Fibroblast of lung (primary cell): ENCODE measurements at regions not wholly inside any gene's neighbourhood (a gene's known extent, or its start where the extent isn't known, plus 50 kb on each side); places are given as distances from the start of the nearest gene placed in this dataset.

Experiments used
- EZH2 ChIP-seq: IDR thresholded peaks from 2 replicates; pipeline ENCODE4 v1.5.1; 2012; ENCODE audit warnings: low read length, control low read depth, mild to moderate bottlenecking; ENCODE audit errors: missing control alignments
- TF ChIP-seq, protein P1 (sequence below), 2 donors: IDR thresholded peaks in 1 of 2; conservative IDR thresholded peaks in 1 of 2; 1 replicate in 1 of 2; 2 replicates in 1 of 2; pipeline ENCODE4 v1.5.1; 2011 to 2012; ENCODE audit warnings: low read length in 2 of 2, control low read depth in 1 of 2, inconsistent platforms in 1 of 2, low read depth in 1 of 2, mild to moderate bottlenecking in 1 of 2

DNA sequence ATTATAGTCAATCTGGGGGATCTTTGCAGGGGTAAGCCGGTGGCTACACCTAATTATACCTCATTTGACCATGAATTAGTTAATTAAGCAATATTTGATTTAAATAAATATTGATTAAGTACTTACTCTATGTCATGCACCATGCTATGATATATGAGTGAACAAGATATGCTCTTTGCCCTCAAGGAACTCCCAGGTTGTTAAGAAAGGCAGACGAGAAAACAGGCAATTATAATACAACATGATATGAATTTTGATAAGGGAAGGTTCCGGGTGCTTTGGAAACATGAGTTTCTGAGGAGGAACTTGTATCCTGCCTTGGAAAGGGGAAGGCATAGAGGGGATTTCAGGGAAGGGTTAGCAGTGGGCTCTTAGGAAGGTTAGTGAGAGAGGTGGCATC, 412.9 kb downstream of the WDR72 start:
- TF ChIP-seq, protein P1, sequence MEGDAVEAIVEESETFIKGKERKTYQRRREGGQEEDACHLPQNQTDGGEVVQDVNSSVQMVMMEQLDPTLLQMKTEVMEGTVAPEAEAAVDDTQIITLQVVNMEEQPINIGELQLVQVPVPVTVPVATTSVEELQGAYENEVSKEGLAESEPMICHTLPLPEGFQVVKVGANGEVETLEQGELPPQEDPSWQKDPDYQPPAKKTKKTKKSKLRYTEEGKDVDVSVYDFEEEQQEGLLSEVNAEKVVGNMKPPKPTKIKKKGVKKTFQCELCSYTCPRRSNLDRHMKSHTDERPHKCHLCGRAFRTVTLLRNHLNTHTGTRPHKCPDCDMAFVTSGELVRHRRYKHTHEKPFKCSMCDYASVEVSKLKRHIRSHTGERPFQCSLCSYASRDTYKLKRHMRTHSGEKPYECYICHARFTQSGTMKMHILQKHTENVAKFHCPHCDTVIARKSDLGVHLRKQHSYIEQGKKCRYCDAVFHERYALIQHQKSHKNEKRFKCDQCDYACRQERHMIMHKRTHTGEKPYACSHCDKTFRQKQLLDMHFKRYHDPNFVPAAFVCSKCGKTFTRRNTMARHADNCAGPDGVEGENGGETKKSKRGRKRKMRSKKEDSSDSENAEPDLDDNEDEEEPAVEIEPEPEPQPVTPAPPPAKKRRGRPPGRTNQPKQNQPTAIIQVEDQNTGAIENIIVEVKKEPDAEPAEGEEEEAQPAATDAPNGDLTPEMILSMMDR (conservative IDR thresholded peaks at IDR 0.05 in 1 of 2, IDR thresholded peaks at IDR 0.05 in 1 of 2; ENCODE audit: low read depth in 1 of 2, low read length in 2 of 2): no peak
- TF ChIP-seq EZH2: no peak
